Psoas muscle (tissue), 7 donors: ENCODE measurements at regions not wholly inside any gene's neighbourhood (a gene's known extent, or its start where the extent isn't known, plus 50 kb on each side); places are given as distances from the start of the nearest gene placed in this dataset.

ENCODE experiments used
- ATAC-seq, 4 donors: fragments of 200-7000 bp; cut with Tn5 transposase; one replicate each; pipeline ENCODE4 v1.9.1; 2020; ENCODE audit warnings: moderate library complexity in 3 of 4, mild to moderate bottlenecking in 2 of 4
- DNase-seq, 2 donors: peaks; one replicate each; pipeline ENCODE4 v3.0.0-alpha.2; 2020
- H3K27ac ChIP-seq: fragments of 200-600 bp; one replicate; pipeline ENCODE4 v1.8.0; 2022
- H3K27me3 ChIP-seq, 3 donors: fragments of 200-600 bp in 1 of 3; one replicate each; pipeline versions ENCODE4 v1.6.1 to v1.8.0; 2013 to 2022; ENCODE audit warnings: low read length in 2 of 3, mild to moderate bottlenecking in 2 of 3, moderate library complexity in 1 of 3; ENCODE audit not compliant: insufficient read depth in 3 of 3
- H3K36me3 ChIP-seq, 2 donors: fragments of 200-600 bp in 1 of 2; one replicate each; pipeline versions ENCODE4 v1.6.1 to v1.8.0; 2013 to 2022; ENCODE audit warnings: low read depth in 1 of 2, mild to moderate bottlenecking in 1 of 2, moderate library complexity in 1 of 2; ENCODE audit not compliant: insufficient read depth in 1 of 2
- H3K4me1 ChIP-seq: fragments of 200-600 bp; one replicate; pipeline ENCODE4 v1.8.0; 2022
- H3K4me3 ChIP-seq: fragments of 200-600 bp; one replicate; pipeline ENCODE4 v1.8.0; 2022; ENCODE audit warnings: mild to moderate bottlenecking
- H3K9me3 ChIP-seq: fragments of 200-600 bp; one replicate; pipeline ENCODE4 v1.8.0; 2022
- WGBS, 3 donors: extraction: QIAGEN DNeasy Blood & Tissue Kit; methylation state at CpG; one replicate each; pipeline versions ENCODE4 v1.1.6 to v1.1.7; 2013; 5-methylcytosine and 5-hydroxymethylcytosine counted together
- intact Hi-C, 2 donors: fragments of 100-400 bp; cut with DNase I; formaldehyde crosslinking; loops; one replicate each; pipeline versions ENCODE4 v1.11.0 to v1.14.2; 2022
- TF ChIP-seq, protein P1 (sequence below): fragments of 200-600 bp; IDR thresholded peaks from one replicate; pipeline ENCODE4 v1.8.0; 2022; ENCODE audit warnings: antibody characterized with exemption
- donor health status: healthy with polysubstance abuse.
- donor health status: DM: no; HTN: no; CAD: no; lungs with moderate emphysema.
- donor health status: Bipolar disorder and iron deficiency.
- donor health status: healthy.
- donor health status: DM: yes; HTN: yes; CAD: no.
- donor health status: DM: no; HTN: no; CAD: no.
- donor health status: DM: yes; HTN: yes; CAD: no.

DNA sequence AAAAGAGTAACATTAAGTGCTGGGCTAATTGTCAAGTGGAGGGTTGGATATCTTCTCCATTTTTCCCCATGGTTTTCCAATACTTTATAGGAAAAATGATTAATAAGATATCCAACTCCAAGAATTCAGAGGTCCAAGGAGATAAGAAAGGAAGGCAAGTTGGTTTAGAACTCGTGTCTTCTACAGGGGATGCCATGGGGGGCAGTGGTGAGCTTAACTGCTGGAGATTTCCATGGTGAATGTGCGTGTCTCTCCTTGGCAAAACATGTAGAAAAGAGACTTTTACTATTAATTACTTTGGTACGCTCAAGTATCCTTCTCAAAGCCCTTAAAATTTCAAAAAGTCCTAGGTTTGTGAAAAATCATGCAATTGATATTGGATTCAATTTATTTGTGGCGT is 982.9 kb upstream of the RBFOX1 start:
- DNase-seq: no peak
- Histone ChIP-seq H3K27me3 (no peaks in the 10 kb centered on the region), H3K4me1 (no peaks in the 10 kb centered on the region), H3K36me3 (no peaks in the 10 kb centered on the region), H3K9me3 (no peaks in the 10 kb centered on the region), H3K4me3 (no peak overlapping the region), H3K27ac (no peak overlapping the region)
- ATAC-seq: no peak
- TF ChIP-seq, protein P1, sequence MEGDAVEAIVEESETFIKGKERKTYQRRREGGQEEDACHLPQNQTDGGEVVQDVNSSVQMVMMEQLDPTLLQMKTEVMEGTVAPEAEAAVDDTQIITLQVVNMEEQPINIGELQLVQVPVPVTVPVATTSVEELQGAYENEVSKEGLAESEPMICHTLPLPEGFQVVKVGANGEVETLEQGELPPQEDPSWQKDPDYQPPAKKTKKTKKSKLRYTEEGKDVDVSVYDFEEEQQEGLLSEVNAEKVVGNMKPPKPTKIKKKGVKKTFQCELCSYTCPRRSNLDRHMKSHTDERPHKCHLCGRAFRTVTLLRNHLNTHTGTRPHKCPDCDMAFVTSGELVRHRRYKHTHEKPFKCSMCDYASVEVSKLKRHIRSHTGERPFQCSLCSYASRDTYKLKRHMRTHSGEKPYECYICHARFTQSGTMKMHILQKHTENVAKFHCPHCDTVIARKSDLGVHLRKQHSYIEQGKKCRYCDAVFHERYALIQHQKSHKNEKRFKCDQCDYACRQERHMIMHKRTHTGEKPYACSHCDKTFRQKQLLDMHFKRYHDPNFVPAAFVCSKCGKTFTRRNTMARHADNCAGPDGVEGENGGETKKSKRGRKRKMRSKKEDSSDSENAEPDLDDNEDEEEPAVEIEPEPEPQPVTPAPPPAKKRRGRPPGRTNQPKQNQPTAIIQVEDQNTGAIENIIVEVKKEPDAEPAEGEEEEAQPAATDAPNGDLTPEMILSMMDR: no peak
- 52 to 65% (median 63%) methylated on average over 4 of the region's 4 CpGs for WGBS, 3 donors
- intact Hi-C loops: no loop called here

DNA sequence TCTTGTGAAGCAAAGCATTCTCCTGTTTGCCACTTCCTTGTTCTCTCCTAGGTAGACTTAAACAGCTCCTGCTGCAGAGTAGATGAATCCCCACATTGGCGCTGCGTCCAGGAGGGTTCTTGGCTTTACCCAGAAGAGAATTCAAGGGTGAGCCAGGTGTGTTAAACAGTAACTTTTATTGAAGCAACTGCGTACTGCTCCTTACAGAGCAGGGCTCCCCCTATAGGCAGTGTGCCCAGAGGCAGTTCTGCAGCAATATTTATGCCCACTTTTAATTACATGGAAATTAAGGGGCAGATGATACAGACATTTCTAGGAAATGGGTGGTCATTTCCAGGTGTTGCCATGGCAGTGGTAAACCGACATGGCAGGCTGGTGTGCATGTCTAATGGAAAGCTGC is 987.6 kb upstream of the RBFOX1 start:
- Histone ChIP-seq H3K36me3 (no peaks in the 10 kb centered on the region), H3K9me3 (no peaks in the 10 kb centered on the region), H3K4me1 (no peaks in the 10 kb centered on the region), H3K27me3 (no peaks in the 10 kb centered on the region), H3K27ac (no peak overlapping the region), H3K4me3 (no peak overlapping the region)
- DNase-seq (no peak), ATAC-seq (no peak)
- TF ChIP-seq, protein P1: no peak
- intact Hi-C loops: no loop called here
- WGBS, 3 donors: 91 to 93% (median 92%) methylated on average over 4 of the region's 4 CpGs

DNA sequence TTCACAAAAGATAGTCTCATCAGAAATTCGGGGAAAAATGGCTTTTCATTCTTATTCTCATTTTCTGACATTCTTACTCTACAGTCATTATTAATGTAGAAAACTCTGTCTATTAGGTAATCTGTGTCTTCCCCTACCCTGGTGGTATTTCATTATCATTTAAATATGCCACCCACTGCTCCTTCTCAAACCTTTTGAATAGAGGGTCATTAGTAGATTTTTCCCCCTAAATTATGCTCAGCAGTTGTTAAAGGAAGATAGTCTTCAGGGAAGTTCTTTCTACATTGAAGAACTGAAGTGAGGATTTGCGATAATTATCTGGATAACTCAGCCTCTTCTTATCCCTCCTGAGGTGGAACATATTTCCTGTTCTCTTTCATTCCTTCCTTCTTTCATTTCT is 989.5 kb upstream of the RBFOX1 start:
- Histone ChIP-seq H3K36me3 (no peaks in the 10 kb centered on the region), H3K27ac (no peak overlapping the region), H3K4me1 (no peaks in the 10 kb centered on the region), H3K9me3 (no peaks in the 10 kb centered on the region), H3K4me3 (no peak overlapping the region), H3K27me3 (no peaks in the 10 kb centered on the region)
- DNase-seq (no peak), ATAC-seq (no peak)
- intact Hi-C loops: no loop called here
- TF ChIP-seq, protein P1: no peak
- 9 to 21% (median 14%) methylated on average over 2 of the region's 2 CpGs for WGBS, 3 donors

DNA sequence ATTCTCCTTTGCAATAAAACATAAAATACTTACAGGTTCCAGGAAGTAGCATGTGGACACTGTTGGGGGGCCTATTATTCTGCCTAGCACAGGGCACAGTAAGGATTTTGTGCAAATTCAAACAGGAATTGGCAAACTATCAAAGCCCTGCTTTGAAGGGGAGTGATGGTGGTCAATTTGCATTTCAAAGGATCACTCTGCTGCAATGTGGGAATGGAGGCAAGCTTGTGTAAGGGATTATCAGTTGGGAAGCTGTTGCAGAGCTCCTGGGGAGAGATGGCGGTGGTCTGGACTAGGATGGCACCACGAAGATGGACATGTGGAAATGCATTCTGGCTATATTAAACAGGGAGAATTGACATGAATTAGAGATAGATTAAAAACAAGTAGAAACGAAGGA is 990.7 kb upstream of the RBFOX1 start:
- TF ChIP-seq, protein P1: no peak
- ATAC-seq (no peak), DNase-seq (no peak)
- no peak overlapping the region for H3K27ac ChIP-seq
- H3K9me3 ChIP-seq: no peaks in the 10 kb centered on the region
- no peaks in the 10 kb centered on the region for H3K4me1 ChIP-seq
- WGBS, 3 donors: 33 to 43% (median 40%) methylated on average over 3 of the region's 3 CpGs
- H3K36me3 ChIP-seq: no peaks in the 10 kb centered on the region
- intact Hi-C loops: no loop called here
- no peaks in the 10 kb centered on the region for H3K27me3 ChIP-seq
- H3K4me3 ChIP-seq: no peak overlapping the region

- no peaks in the 10 kb centered on the region for H3K4me1 ChIP-seq
- no peaks in the 10 kb centered on the region for H3K27me3 ChIP-seq
- ATAC-seq (no peak), DNase-seq (no peak)
- H3K9me3 ChIP-seq: no peaks in the 10 kb centered on the region
- no peaks in the 10 kb centered on the region for H3K36me3 ChIP-seq
- no peak overlapping the region for H3K4me3 ChIP-seq
- TF ChIP-seq, protein P1: peak; percentile 24
- whole genome bisulfite sequencing, 3 donors: 61 to 68% (median 64%) methylated on average over 6 of the region's 6 CpGs
- no peak overlapping the region for H3K27ac ChIP-seq
- intact Hi-C loops: no loop called here
Observed at GRCh38 chr16:6335072-6335471, 997.6 kb upstream of the RBFOX1 start.
